ENCODE measurements at regions not wholly inside any gene's neighbourhood (a gene's known extent, or its start where the extent isn't known, plus 50 kb on each side); places are given as distances from the start of the nearest gene placed in this dataset.
"Not testable (repeated sequence)": the region's sequence is repeated elsewhere in the genome, so short reads cannot be mapped to it uniquely, and the experiment has no call there.

DNA sequence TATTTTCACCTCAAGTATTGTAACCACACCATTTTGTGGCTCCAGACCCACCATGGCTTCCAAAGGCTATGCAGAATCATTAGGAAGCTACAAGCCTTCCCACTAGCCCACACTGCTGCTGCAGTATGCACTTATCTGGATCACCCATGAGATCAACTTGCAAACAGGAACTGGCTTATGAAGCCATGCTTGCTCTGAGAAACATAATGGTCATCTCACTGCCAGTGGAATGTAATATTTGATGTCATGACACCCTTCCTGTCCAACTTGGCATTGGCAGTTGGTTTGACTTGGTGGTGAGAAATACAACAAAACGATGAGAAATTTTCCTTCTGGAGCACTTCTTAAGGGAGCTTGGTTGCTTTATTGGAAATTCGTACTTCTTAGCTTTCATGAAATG is 69.3 kb upstream of the FRMD6 start:
- in situ Hi-C loops (cut with HindIII; ENCODE audit: low pct_unique_long_range_greater_than_20kb, low sequenced_read_pairs) = no loop called here
- no peak for TF ChIP-seq JUND (IDR thresholded peaks at IDR 0.05; ENCODE audit: low read depth)
- DNase-seq (ENCODE audit: low read depth in 1 of 2, low spot score in 1 of 2) = no peak

DNA sequence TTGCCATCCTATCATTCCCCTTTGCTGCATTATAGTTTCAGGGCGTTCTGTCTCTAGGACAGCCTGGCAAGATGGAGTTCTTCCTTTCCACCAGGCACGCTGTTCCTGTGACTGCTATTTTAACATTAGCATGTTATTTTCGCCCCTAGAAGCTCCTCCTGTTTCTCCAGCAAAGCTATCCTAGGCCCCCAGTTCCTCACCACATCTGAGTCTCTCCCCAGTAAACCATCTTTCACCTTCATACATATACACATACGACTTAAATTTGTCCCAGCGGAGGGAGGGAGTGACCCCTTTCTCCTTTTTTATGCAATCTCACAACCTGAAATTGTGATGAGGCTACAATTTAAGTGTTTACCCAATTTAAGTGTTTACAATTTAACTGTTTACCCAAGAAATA is 66.7 kb upstream of the FRMD6 start:
- in situ Hi-C loops (cut with HindIII; ENCODE audit: low pct_unique_long_range_greater_than_20kb, low sequenced_read_pairs) = no loop called here
- no peak for DNase-seq (ENCODE audit: low read depth in 1 of 2, low spot score in 1 of 2)
- no peak for TF ChIP-seq JUND (IDR thresholded peaks at IDR 0.05; ENCODE audit: low read depth)

DNA sequence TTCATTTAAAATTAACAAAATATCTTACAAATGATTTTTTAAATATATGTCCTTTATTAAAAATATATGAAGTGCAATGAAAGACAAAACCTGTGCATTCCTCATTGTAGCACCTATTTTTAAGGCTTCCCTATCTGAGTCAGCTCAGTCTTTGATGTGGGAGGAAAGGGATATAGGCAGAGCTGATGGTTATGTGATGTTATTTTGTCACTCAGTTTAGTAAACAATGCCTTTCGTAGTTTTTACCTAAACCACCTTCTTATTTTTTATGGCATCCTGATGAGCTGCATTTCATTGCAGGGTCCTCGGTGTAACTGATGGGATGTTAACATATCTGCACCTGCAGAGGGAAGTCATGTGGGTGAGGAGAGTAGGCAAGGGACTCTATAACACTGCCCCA is 58.9 kb upstream of the FRMD6 start:
- TF ChIP-seq JUND (IDR thresholded peaks at IDR 0.05; ENCODE audit: low read depth) = no peak
- no peak for DNase-seq (ENCODE audit: low read depth in 1 of 2, low spot score in 1 of 2)
- in situ Hi-C loops (cut with HindIII; ENCODE audit: low pct_unique_long_range_greater_than_20kb, low sequenced_read_pairs) = no loop called here

DNA sequence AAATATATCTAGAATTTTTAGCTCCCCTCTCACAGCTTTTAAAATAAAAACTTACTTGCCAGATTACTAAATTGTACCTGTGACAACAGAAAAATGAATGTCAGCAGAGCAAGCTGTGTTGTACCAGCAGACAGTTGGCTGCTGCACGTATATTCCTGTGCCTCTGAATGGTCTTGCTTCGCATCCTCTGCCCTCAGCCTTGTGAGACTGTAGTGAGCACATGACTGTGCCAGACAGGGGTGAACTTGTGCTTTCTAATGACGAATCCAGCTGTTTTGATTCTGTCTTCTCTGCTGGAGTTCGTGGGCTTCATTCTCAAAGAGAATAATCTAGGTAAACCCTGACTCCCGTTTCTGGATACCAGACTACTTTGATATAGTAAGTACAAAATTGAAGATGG is 58.3 kb upstream of the FRMD6 start:
- TF ChIP-seq JUND (IDR thresholded peaks at IDR 0.05; ENCODE audit: low read depth) = no peak
- DNase-seq (ENCODE audit: low read depth in 1 of 2, low spot score in 1 of 2) = peak in 1 of 2 experiments; percentile 14
- in situ Hi-C loops (cut with HindIII; ENCODE audit: low pct_unique_long_range_greater_than_20kb, low sequenced_read_pairs) = no loop called here

DNA sequence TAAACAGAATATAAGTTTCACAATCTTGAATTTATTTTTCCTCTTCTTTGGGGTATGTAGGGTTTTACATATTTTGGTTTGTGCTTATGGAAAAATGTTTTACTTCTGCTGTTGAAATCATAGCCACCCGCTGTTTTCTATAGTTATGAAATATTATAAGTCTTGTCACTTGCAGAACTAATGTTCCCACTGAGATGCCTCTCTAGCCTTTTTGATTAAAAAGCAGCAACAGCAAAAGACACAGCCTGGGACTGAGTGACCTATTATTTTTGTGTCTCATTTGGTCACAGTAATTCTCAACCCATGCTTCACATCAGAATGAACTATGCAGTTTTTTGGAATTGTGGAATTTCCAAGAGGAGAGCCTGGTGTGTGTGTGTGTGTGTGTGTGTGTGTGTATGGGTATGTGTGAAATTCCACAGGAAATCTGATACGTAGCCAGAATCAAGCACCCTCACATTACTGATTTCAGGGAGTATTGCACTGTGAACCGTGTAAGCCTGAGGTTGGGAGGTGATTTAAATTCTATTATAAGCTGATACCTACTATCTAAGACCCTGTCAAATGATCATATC is 55.7 kb upstream of the FRMD6 start:
- no peak for DNase-seq (ENCODE audit: low read depth in 1 of 2, low spot score in 1 of 2)
- in situ Hi-C loops (cut with HindIII; ENCODE audit: low pct_unique_long_range_greater_than_20kb, low sequenced_read_pairs) = no loop called here
- no peak for TF ChIP-seq JUND (IDR thresholded peaks at IDR 0.05; ENCODE audit: low read depth)

DNA sequence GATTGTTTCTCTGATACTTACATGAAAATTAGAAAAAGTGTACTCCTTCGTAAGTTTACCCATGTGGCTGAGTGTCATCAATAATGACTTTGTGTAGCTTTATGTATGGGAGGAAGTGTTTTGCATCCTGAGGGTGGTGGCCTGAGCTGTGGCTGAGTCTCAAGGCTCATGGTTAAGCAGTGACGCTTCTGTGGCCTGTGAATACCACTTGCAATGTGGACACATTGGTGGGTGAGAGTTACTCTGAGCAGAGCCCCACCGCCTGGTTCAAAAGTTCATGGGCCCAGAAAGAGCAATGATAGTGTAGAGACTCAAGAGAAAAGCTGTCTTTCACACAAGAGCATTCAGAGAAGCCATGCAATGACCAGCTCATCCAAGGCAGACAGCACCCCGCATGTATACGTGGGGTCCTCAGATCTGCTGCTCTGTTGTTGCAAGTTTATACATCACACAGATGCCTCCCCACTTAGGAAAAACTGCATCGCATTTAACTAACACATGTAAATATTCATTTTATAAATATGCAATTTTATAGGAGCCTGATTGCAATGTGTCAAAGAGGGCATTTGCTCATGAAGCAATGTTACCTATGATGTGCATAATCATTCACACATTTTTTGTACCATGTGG is 55.1 kb upstream of the FRMD6 start:
- in situ Hi-C loops (cut with HindIII; ENCODE audit: low pct_unique_long_range_greater_than_20kb, low sequenced_read_pairs) = no loop called here
- no peak for DNase-seq (ENCODE audit: low read depth in 1 of 2, low spot score in 1 of 2)
- TF ChIP-seq JUND (IDR thresholded peaks at IDR 0.05; ENCODE audit: low read depth) = no peak

DNA sequence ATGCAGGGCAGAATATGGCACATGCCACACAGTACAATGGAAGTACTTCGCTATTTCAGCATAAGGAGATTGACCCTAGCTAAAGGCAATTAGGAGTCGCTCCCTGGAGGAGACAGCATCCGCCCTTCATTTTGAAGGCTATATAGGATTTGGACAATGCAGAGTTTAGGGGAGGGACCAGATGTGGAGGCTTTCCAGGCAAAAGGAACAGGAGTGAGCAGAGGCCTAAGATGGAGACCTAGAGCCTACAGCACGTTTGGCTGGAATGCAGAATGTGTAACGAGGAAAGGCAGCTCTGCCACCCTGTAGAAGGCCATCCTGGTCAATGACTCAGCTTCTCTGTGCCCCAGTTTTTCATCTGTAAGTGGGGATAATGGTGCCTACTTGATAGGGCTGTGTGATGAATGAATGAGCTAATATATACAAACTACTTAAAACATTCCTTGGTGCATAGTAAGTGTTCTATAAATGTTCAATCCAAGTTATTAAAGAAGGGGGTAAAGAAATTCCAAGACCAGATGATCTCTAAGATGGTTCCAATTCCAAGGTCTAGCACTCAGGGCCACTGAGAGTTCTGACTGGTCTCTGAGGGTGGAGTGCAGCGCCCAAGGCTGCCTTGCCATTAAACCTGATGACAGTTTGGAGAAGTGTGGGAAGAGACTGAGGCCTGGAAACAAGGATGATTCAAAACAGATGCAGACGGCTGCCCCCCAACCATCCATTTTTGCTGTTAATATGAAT is 54.3 kb upstream of the FRMD6 start:
- in situ Hi-C loops (cut with HindIII; ENCODE audit: low pct_unique_long_range_greater_than_20kb, low sequenced_read_pairs) = no loop called here
- DNase-seq (ENCODE audit: low read depth in 1 of 2, low spot score in 1 of 2) = no peak
- no peak for TF ChIP-seq JUND (IDR thresholded peaks at IDR 0.05; ENCODE audit: low read depth)

DNA sequence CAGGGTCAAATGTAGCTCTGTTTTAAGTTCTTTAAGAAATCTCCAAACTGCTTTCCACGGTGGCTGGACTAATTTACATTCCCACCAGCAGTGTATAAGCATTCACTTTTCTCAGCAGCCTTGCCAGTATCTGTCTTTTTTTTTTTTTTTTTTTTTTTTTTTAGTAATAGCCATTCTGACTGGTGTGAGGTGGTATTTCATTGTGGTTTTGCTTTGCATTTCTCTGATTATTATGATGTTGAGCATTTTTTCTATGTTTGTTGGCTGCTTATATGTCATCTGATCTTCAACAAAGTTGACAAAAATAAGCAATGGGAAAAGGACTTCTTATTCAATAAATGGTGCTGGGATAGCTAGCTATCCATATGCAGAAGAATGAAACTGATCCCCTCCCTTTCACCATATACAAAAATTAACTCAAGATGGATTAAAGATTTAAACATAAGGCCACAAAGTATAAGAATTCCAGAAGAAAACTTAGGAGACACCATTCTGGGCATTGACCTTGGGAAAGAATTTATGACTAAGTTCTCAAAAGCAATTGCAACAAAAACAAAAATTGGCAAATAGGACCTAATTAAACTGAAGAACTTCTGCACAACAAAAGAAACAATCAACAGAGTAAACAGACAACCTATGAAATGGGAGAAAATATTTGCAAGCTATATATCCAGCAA is 52.6 kb upstream of the FRMD6 start:
- DNase-seq (ENCODE audit: low read depth in 1 of 2, low spot score in 1 of 2); in situ Hi-C loops (cut with HindIII; ENCODE audit: low pct_unique_long_range_greater_than_20kb, low sequenced_read_pairs): not testable (repeated sequence)

DNA sequence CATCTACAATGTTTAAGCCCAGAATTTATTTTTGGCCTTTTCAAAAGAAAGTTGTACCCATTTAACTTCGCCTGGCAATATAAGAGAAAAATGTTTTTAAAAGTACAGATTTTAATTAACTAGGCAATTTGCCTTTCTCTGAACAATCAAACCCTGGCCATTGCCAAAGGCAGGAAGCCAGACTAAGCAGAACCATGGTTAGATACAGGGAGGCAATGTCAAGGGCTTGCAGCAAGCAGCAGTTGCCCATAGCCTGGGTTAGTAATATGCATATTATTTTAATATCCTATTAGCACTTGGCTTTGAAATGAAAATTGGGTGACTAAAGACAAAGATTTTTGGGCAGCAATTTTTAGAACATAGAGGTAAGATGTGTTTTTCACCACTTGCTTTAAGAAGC is 51.1 kb upstream of the FRMD6 start:
- TF ChIP-seq JUND (IDR thresholded peaks at IDR 0.05; ENCODE audit: low read depth) = no peak
- in situ Hi-C loops (cut with HindIII; ENCODE audit: low pct_unique_long_range_greater_than_20kb, low sequenced_read_pairs) = no loop called here
- no peak for DNase-seq (ENCODE audit: low read depth in 1 of 2, low spot score in 1 of 2)
